DMS53 (cell line): ENCODE measurements at regions not wholly inside any gene's neighbourhood (a gene's known extent, or its start where the extent isn't known, plus 50 kb on each side); places are given as distances from the start of the nearest gene placed in this dataset.
"Not testable (repeated sequence)": the region's sequence is repeated elsewhere in the genome, so short reads cannot be mapped to it uniquely, and the experiment has no call there.

Experiments used
- DNase-seq: peaks from one replicate; lab custom pipeline; 2025; lab: John Stamatoyannopoulos, UW

- DNase-seq = no peak
Measured at GRCh38 chr3:115252679-115253078, 105.6 kb upstream of the ZBTB20 start.

GRCh38 chr3:115254492-115255196 is 107.6 kb upstream of the ZBTB20 start:
- no peak for DNase-seq

GRCh38 chr3:115255197-115255585 is 108.1 kb upstream of the ZBTB20 start:
- no peak for DNase-seq

- DNase-seq = no peak
Measured at GRCh38 chr3:115270849-115271248, 123.8 kb upstream of the ZBTB20 start.

- DNase-seq = peak; percentile 90
Measured at GRCh38 chr3:115272036-115272824, 125.1 kb upstream of the ZBTB20 start.

GRCh38 chr3:115275896-115276295 is 128.8 kb upstream of the ZBTB20 start:
- DNase-seq = no peak

GRCh38 chr3:115279939-115280338 is 132.9 kb upstream of the ZBTB20 start:
- DNase-seq = no peak

- DNase-seq = no peak
Measured at GRCh38 chr3:115280506-115280905, 133.4 kb upstream of the ZBTB20 start.

GRCh38 chr3:115281697-115282675 is 134.9 kb upstream of the ZBTB20 start:
- peak; percentile 1 for DNase-seq

- DNase-seq = no peak
Measured at GRCh38 chr3:115284980-115285379, 137.9 kb upstream of the ZBTB20 start.

GRCh38 chr3:115286529-115287197 is 139.6 kb upstream of the ZBTB20 start:
- DNase-seq = no peak

- DNase-seq = no peak
Measured at GRCh38 chr3:115287198-115287597, 140.1 kb upstream of the ZBTB20 start.

- DNase-seq = no peak
Measured at GRCh38 chr3:115292131-115292530, 145.0 kb upstream of the ZBTB20 start.

GRCh38 chr3:115292677-115293165 is 145.6 kb upstream of the ZBTB20 start:
- no peak for DNase-seq

- no peak for DNase-seq
Measured at GRCh38 chr3:115293321-115293720, 146.2 kb upstream of the ZBTB20 start.

GRCh38 chr3:115301364-115301860 is 154.3 kb upstream of the ZBTB20 start:
- DNase-seq = no peak

GRCh38 chr3:115317953-115318352 is 170.9 kb upstream of the ZBTB20 start:
- DNase-seq = not testable (repeated sequence)

- DNase-seq = no peak
Measured at GRCh38 chr3:115321400-115321805, 174.3 kb upstream of the ZBTB20 start.

- no peak for DNase-seq
Measured at GRCh38 chr3:115322901-115323300, 175.8 kb upstream of the ZBTB20 start.

GRCh38 chr3:115323380-115323779 is 176.3 kb upstream of the ZBTB20 start:
- DNase-seq = no peak

- no peak for DNase-seq
Measured at GRCh38 chr3:115324056-115324455, 177.0 kb upstream of the ZBTB20 start.
